GM12878 (cell line): ENCODE measurements at regions not wholly inside any gene's neighbourhood (a gene's known extent, or its start where the extent isn't known, plus 50 kb on each side); places are given as distances from the start of the nearest gene placed in this dataset.

Source experiments
- ATAC-seq: fragments of 200-7000 bp; cut with Tn5 transposase; 3 replicates; pipeline ENCODE4 v1.9.1; 2020; ENCODE audit warnings: mild to moderate bottlenecking, moderate library complexity
- BruUV-seq: library from RNA; stranded (reverse); fragments of 400-500 nt; replicated peaks from 2 replicates; lab custom pipeline; 2021; lab: Mats Ljungman, UMichigan
- CTCF ChIA-PET: fragments of 300-600 bp; sonication (Branson Sonifier 250); formaldehyde crosslinking; extraction: SDS; loops from one replicate; lab custom pipeline; 2021; ENCODE audit warnings: inconsistent platforms; lab: Yijun Ruan, JAX
- POLR2A ChIA-PET: fragments of 350-600 bp; formaldehyde crosslinking; extraction: SDS; loops from one replicate; lab custom pipeline; 2021; ENCODE audit warnings: inconsistent platforms; lab: Charles Lee
- RAD21 ChIA-PET: fragments of 300-600 bp; sonication (Branson Sonifier 250); formaldehyde crosslinking; loops from one replicate; lab custom pipeline; 2023; ENCODE audit warnings: antibody characterized with exemption; ENCODE audit not compliant: unreplicated experiment; lab: Charles Lee
- SMC1A ChIA-PET: fragments of 300-600 bp; sonication (Branson Sonifier 250); formaldehyde crosslinking; loops from one replicate; lab custom pipeline; 2023; ENCODE audit not compliant: unreplicated experiment, uncharacterized antibody; lab: Charles Lee
- DNase-seq: peaks from one replicate; pipeline ENCODE4 v3.0.0-alpha.2; 2011; ENCODE audit warnings: low read depth, low spot score
- FAIRE-seq: peaks from 3 replicates; lab custom pipeline; 2011; peaks lifted over from hg19 to GRCh38; lab: Jason Lieb, UNC
- H2AFZ ChIP-seq: 2 replicates; pipeline ENCODE4 v1.6.0; 2011; ENCODE audit warnings: low read depth, low read length, control low read depth; ENCODE audit not compliant: control insufficient read depth
- H3K27ac ChIP-seq: 2 replicates; pipeline ENCODE4 v1.5.1; 2011; ENCODE audit warnings: control low read depth; ENCODE audit not compliant: control insufficient read depth, insufficient read depth
- H3K27me3 ChIP-seq, 2 experiments: replicated peaks in 1 of 2; 2 replicates each; pipeline versions ENCODE4 v1.6.0 to v1.6.1; 2011; ENCODE audit warnings: low read length in 1 of 2; ENCODE audit not compliant: control insufficient read depth in 2 of 2, insufficient read depth in 2 of 2
- H3K36me3 ChIP-seq, 2 experiments: 2 replicates each; pipeline ENCODE4 v1.5.1; 2011; ENCODE audit warnings: low read length in 1 of 2; ENCODE audit not compliant: control insufficient read depth in 2 of 2, insufficient read depth in 2 of 2
- H3K4me1 ChIP-seq: 2 replicates; pipeline ENCODE4 v1.6.1; 2011; ENCODE audit warnings: mild to moderate bottlenecking, low read length, moderate library complexity, mixed read lengths; ENCODE audit not compliant: control insufficient read depth, insufficient read depth
- H3K4me2 ChIP-seq: 2 replicates; pipeline ENCODE4 v1.6.0; 2011; ENCODE audit warnings: control low read depth; ENCODE audit not compliant: control insufficient read depth, insufficient read depth
- H3K4me3 ChIP-seq: fragments of 200-600 bp; sonication (generic); 2 replicates; pipeline ENCODE4 v1.5.1; 2016
- H3K79me2 ChIP-seq: 2 replicates; pipeline ENCODE4 v1.6.0; 2011; ENCODE audit warnings: low read length; ENCODE audit not compliant: control insufficient read depth, insufficient read depth
- H3K9ac ChIP-seq: 2 replicates; pipeline ENCODE4 v1.8.0; 2011; ENCODE audit warnings: low read length, control low read depth, mixed read lengths; ENCODE audit not compliant: control insufficient read depth, insufficient read depth
- H3K9me3 ChIP-seq: replicated peaks from 3 replicates; pipeline ENCODE4 v1.5.1; 2011; ENCODE audit warnings: mild to moderate bottlenecking, low read length; ENCODE audit not compliant: control insufficient read depth, insufficient read depth
- H4K20me1 ChIP-seq: 2 replicates; pipeline ENCODE4 v1.6.0; 2011; ENCODE audit not compliant: control insufficient read depth, insufficient read depth
- CREB1 ChIP-seq: IDR thresholded peaks from 2 replicates; pipeline ENCODE4 v1.6.1; 2012; ENCODE audit warnings: low read depth, mild to moderate bottlenecking, inconsistent platforms
- KDM1A ChIP-seq: fragments of 200-600 bp; sonication (generic); IDR thresholded peaks from 2 replicates; pipeline ENCODE4 v1.6.1; 2016; ENCODE audit warnings: borderline replicate concordance
- KLF5 ChIP-seq: fragments of 450-650 bp; IDR thresholded peaks from 2 replicates; pipeline ENCODE4 v1.6.1; 2014; ENCODE audit warnings: mild to moderate bottlenecking; ENCODE audit not compliant: partially characterized antibody
- PML ChIP-seq: IDR thresholded peaks from 2 replicates; pipeline ENCODE4 v1.6.1; 2012; ENCODE audit warnings: low read length, inconsistent platforms
- TCF3 ChIP-seq: IDR thresholded peaks from 2 replicates; pipeline ENCODE4 v1.6.1; 2012; ENCODE audit warnings: low read depth, mild to moderate bottlenecking, low read length, borderline replicate concordance; ENCODE audit not compliant: insufficient read depth
- ZNF274 ChIP-seq: IDR thresholded peaks from one replicate; pipeline ENCODE4 v1.8.0; 2011; ENCODE audit not compliant: insufficient read length, insufficient read depth
- WGBS: methylation state at CpG from one replicate; pipeline ENCODE4 v1.1.6; 2016; ENCODE audit warnings: low lambda C conversion rate; ENCODE audit not compliant: insufficient replicate concordance, insufficient coverage; ENCODE audit errors: missing lambda C conversion rate; 5-methylcytosine and 5-hydroxymethylcytosine counted together
- in situ Hi-C: fragments of 300-500 bp; cut with MboI; formaldehyde crosslinking; loops from 9 replicates; pipeline ENCODE4 v1.14.3; 2018; ENCODE audit warnings: mixed read lengths
- intact Hi-C: fragments of 100-400 bp; cut with micrococcal nuclease; formaldehyde crosslinking; loops from one replicate; pipeline ENCODE4 v1.14.2; 2022; ENCODE audit not compliant: unreplicated experiment
- TF ChIP-seq, protein P1 (sequence below): fragments of 450-650 bp; IDR thresholded peaks from 2 replicates; pipeline ENCODE4 v1.6.1; 2016; ENCODE audit warnings: mild to moderate bottlenecking

- no peak overlapping the region for H3K4me2 ChIP-seq
- CTCF ChIA-PET = no interaction called here
- no peaks in the 10 kb centered on the region for H3K79me2 ChIP-seq
- no peak for TF ChIP-seq TCF3
- TF ChIP-seq ZNF274 = no peak
- TF ChIP-seq KLF5 = no peak
- no peak for TF ChIP-seq KDM1A
- TF ChIP-seq, all 136 proteins: peak for 0
- no peak overlapping the region for H3K9ac ChIP-seq
- intact Hi-C loops = no loop called here
- H3K4me1 ChIP-seq = no peaks in the 10 kb centered on the region
- in situ Hi-C loops = no loop called here
- H3K27ac ChIP-seq = no peak overlapping the region
- no TSS peak for BruUV-seq
- ATAC-seq (no peak), DNase-seq (no peak), FAIRE-seq (no peak)
- ChIA-PET RAD21 (no interaction called here), POLR2A (no interaction called here), SMC1A (no interaction called here)
- H3K36me3 ChIP-seq = no peaks in the 10 kb centered on the region
- WGBS = 57% methylated on average over 4 of the region's 4 CpGs
- H2AFZ ChIP-seq = no peak overlapping the region
- no peaks in the 10 kb centered on the region for H3K27me3 ChIP-seq
- H4K20me1 ChIP-seq = no peaks in the 10 kb centered on the region
- H3K4me3 ChIP-seq = no peak overlapping the region
- no peaks in the 10 kb centered on the region for H3K9me3 ChIP-seq
These were observed 87.4 kb upstream of the CACNA2D3 start for GRCh38 chr3:54034971-54035370.

DNA sequence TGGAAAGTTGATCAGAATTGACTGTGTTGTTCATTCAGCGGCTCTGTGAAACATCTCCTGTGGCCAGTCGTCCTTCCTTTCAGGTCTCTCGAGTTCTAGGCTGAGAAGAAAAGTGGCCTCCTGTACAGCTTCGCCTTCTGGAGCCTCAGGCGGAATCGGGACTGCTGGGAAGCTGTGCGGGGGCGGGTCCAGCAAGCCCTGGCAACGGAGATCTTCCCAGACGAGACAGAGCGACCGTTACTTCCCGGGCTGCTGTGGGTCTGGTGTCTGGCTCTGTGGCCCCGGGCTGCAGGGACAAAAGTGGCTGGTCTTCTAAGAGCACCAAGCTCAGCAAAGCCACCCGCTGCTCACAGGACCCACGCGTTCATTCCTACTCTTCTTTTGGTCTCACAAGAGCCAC is 88.6 kb upstream of the CACNA2D3 start:
- WGBS = 41% methylated on average over 17 of the region's 17 CpGs
- H3K27me3 ChIP-seq = no peaks in the 10 kb centered on the region
- no peaks in the 10 kb centered on the region for H3K4me1 ChIP-seq
- no peaks in the 10 kb centered on the region for H4K20me1 ChIP-seq
- in situ Hi-C loops = no loop called here
- ChIA-PET RAD21 (no interaction called here), CTCF (no interaction called here), POLR2A (no interaction called here), SMC1A (no interaction called here)
- H3K79me2 ChIP-seq = no peaks in the 10 kb centered on the region
- intact Hi-C loops = no loop called here
- H3K9ac ChIP-seq = no peak overlapping the region
- FAIRE-seq (no peak), ATAC-seq (no peak), DNase-seq (no peak)
- no peak overlapping the region for H3K4me3 ChIP-seq
- H3K9me3 ChIP-seq = no peaks in the 10 kb centered on the region
- TF ChIP-seq PML (no peak), CREB1 (no peak)
- TF ChIP-seq, protein P1, sequence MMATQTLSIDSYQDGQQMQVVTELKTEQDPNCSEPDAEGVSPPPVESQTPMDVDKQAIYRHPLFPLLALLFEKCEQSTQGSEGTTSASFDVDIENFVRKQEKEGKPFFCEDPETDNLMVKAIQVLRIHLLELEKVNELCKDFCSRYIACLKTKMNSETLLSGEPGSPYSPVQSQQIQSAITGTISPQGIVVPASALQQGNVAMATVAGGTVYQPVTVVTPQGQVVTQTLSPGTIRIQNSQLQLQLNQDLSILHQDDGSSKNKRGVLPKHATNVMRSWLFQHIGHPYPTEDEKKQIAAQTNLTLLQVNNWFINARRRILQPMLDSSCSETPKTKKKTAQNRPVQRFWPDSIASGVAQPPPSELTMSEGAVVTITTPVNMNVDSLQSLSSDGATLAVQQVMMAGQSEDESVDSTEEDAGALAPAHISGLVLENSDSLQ = no peak
- no peak overlapping the region for H3K27ac ChIP-seq
- H2AFZ ChIP-seq = no peak overlapping the region
- no TSS peak for BruUV-seq
- H3K36me3 ChIP-seq = no peaks in the 10 kb centered on the region
- H3K4me2 ChIP-seq = no peak overlapping the region
